NT2/D1 (cell line): ENCODE measurements at regions not wholly inside any gene's neighbourhood (a gene's known extent, or its start where the extent isn't known, plus 50 kb on each side); places are given as distances from the start of the nearest gene placed in this dataset.
"Not testable (repeated sequence)": the region's sequence is repeated elsewhere in the genome, so short reads cannot be mapped to it uniquely, and the experiment has no call there.

ENCODE experiments used
- DNase-seq: peaks from one replicate; pipeline ENCODE4 v3.0.0-alpha.2; 2011; ENCODE audit warnings: low read depth, low spot score
- H3K27me3 ChIP-seq: 2 replicates; pipeline ENCODE4 v1.6.0; 2011; ENCODE audit warnings: mild to moderate bottlenecking; ENCODE audit not compliant: insufficient read length, insufficient read depth
- H3K36me3 ChIP-seq: 2 replicates; pipeline ENCODE4 v1.6.1; 2011; ENCODE audit warnings: mild to moderate bottlenecking, low read length, mixed read lengths; ENCODE audit not compliant: insufficient read depth, insufficient read length
- H3K4me1 ChIP-seq: 2 replicates; pipeline ENCODE4 v1.5.1; 2011; ENCODE audit not compliant: insufficient read depth, insufficient read length
- H3K4me3 ChIP-seq: 2 replicates; pipeline ENCODE4 v1.5.1; 2011; ENCODE audit warnings: low read depth; ENCODE audit not compliant: insufficient read length
- H3K9ac ChIP-seq: 2 replicates; pipeline ENCODE4 v1.6.0; 2011; ENCODE audit warnings: low read depth; ENCODE audit not compliant: insufficient read length
- H3K9me3 ChIP-seq: 2 replicates; pipeline ENCODE4 v1.5.1; 2011; ENCODE audit warnings: mild to moderate bottlenecking, low read length; ENCODE audit not compliant: insufficient read depth
- SUZ12 ChIP-seq: IDR thresholded peaks from 2 replicates; pipeline ENCODE4 v1.6.1; 2011; ENCODE audit not compliant: insufficient read length, insufficient read depth; ENCODE audit errors: extremely low read depth
- YY1 ChIP-seq: IDR thresholded peaks from 2 replicates; pipeline ENCODE4 v1.6.1; 2011; ENCODE audit not compliant: insufficient read length, insufficient read depth
- ZNF274 ChIP-seq: IDR thresholded peaks from 2 replicates; pipeline ENCODE4 v1.6.1; 2011; ENCODE audit warnings: mild to moderate bottlenecking, low read depth, low read length

DNA sequence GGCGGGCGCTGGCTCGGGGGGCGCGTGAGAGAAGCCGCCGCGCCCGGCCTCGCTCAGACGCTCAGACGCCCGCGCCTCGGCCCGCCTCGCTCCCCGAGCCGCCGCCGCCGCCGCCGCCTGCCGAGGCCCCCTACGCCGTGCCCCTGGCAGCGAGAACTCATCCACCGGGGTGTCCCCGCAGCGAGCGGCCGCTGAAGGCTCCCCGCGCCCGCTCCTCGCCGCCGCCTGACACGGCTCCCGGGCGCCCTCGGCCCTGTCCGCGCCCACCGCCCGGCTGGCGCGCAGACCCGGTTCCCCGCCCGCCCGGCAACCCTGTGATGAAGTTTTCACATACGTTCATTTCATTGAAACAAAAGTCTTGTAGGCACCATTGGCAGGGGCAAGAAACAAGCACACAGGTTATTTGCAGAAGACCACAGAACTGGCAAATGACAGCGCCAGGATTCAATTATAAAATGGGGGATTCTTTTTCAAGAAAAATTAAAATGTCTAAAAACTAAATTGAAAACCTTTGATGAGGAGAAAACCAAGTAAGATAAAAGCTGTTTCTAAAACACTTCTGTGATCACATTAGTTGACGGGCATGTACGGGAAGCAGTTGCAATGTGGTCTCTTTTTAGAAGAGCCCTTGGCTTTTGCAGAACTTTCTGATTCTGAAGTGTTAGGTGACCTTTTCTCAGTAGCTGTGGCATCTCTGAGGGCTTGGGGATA is 50.5 kb upstream of the TUBA3D start:
- Histone ChIP-seq H3K4me1 (no peaks in the 10 kb centered on the region), H3K27me3 (peaks cover 28% of the 10 kb centered on the region), H3K4me3 (peak overlapping the region; percentile 5), H3K36me3 (no peaks in the 10 kb centered on the region), H3K9me3 (peaks cover 15% of the 10 kb centered on the region; the same call in 1 of the 2 replicates), H3K9ac (no peak overlapping the region)
- DNase-seq: no peak
- no peak for TF ChIP-seq ZNF274
- no peak for TF ChIP-seq YY1
- TF ChIP-seq SUZ12: no peak

DNA sequence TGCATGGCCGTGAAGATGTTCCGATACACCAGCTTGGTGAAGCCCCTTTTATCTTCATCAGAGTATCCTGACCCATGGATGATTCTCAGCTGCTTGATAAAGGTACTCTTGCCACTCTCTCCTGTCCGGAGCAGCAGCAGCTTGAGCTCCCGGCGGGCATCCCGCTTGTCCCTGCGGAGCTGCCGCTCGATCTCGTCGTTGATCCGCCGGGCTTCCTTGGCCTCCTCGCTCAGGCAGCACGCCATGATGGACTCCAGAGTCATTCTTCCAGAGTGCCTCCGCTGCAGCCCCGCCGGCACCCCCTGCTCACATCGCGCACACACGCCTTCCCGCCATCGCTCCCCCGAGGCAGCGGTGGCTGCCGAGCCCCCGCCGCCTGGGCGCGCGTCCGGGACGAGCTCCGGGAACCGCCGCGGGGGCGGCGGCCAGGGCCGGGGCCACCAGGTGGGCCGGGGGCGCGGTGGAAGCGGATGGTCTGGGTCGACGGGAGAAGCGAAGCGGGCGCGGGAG is 51.3 kb upstream of the TUBA3D start:
- H3K36me3 ChIP-seq, H3K4me1 ChIP-seq, DNase-seq: not testable (repeated sequence)
- Histone ChIP-seq H3K9me3 (peaks cover 15% of the 10 kb centered on the region; the same call in 1 of the 2 replicates), H3K27me3 (peaks cover 28% of the 10 kb centered on the region), H3K9ac (peak overlapping the region; percentile 34), H3K4me3 (peak overlapping the region; percentile 26)

DNA sequence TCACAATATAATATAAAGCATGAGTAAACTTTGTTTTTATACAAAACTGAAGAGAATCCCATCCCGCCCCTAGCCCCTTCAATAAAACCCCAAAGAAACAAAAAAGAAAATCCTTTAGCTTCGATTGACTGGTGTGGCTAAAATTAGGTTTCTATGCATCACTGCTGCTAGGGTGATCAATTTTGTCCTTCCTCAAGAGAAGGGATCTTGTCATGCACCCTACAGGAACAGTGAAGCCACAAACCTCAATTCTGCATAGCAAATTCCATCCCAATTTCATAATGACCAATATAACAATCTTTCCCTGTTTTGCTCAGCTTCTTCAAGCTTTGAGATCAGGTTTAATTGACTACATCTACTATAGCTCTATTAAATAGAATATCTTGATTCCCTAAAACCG is 55.2 kb upstream of the TUBA3D start:
- H3K27me3 ChIP-seq: peaks cover 15% of the 10 kb centered on the region
- H3K9ac ChIP-seq: not testable (repeated sequence)

DNA sequence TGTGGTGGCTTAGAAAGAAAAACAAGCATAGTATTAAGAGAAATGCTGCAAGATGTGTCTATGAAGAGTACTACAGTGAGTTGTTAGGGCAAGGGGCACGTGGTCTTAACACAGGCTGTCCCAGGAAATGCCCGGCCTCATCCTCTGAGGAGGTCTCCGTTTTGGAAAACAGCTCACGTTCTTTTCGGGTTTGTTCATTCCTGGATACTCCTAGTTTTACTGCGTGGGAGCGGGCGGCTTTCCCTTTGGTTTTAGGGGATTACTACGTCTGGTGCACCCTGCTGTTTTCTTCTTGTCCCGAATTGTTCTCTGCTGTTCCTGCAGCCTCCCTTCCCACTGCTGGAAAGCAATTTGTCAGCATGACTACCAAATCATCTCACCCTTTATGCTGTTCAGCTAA is 55.5 kb upstream of the RAB6D start:
- Histone ChIP-seq H3K27me3 (peaks cover 7% of the 10 kb centered on the region), H3K4me1 (no peaks in the 10 kb centered on the region), H3K36me3 (no peaks in the 10 kb centered on the region), H3K9ac (no peak overlapping the region), H3K4me3 (no peak overlapping the region), H3K9me3 (peaks cover 13% of the 10 kb centered on the region; the same call in 1 of the 2 replicates)
- DNase-seq: peak; percentile 46
- TF ChIP-seq ZNF274 (no peak), SUZ12 (no peak), YY1 (no peak)

More for the DNA sequence above, 55.2 kb upstream of the TUBA3D start:
- peaks cover 15% of the 10 kb centered on the region; the same call in 1 of the 2 replicates for H3K9me3 ChIP-seq
- H3K4me1 ChIP-seq, H3K36me3 ChIP-seq, DNase-seq, H3K4me3 ChIP-seq: not testable (repeated sequence)

DNA sequence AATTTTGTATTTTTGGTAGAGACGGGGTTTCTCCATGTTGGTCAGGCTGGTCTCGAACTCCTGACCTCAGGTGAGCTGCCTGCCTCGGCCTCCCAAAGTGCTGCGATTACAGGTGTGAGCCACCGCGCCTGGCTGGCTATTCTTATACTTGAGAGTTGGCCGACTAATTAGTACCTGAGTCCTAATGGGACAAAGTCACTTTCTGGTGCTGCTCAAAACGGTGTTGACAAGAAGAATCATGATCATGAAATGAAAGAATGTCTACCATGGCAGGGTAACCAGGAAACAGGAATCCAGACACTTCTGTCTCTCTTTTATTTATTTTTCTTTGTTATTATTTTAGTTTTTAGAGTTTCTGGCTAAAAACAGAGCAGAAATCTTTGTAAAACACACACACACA is 54.7 kb upstream of the RAB6D start:
- no peak for DNase-seq
- Histone ChIP-seq H3K4me1 (peaks cover 1% of the 10 kb centered on the region), H3K9ac (no peak overlapping the region), H3K4me3 (no peak overlapping the region), H3K9me3 (peaks cover 5% of the 10 kb centered on the region; the same call in 1 of the 2 replicates), H3K36me3 (no peaks in the 10 kb centered on the region), H3K27me3 (no peaks in the 10 kb centered on the region)
- TF ChIP-seq SUZ12: no peak

DNA sequence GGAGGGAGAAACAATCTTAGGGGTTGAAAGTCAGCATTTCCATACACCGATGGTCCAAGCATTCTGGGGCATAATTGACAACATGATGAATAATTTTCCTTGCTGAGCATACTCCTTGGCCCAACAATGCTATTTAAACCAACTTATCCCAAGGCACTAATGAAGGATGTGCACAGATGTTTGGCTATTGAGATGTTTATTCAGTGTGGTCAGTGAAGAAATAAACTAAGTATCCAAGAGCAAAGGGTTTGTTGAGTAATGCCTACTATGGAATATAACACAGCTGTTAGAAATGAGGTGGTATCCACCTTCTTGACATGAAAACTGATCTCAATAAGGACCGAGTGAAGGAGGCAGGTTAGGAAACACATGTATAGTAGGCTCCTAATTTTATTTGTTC is 53.9 kb upstream of the RAB6D start:
- TF ChIP-seq ZNF274: no peak
- H3K9me3 ChIP-seq: no peaks in the 10 kb centered on the region
- no peak for DNase-seq
- H3K9ac ChIP-seq: no peak overlapping the region
- H3K27me3 ChIP-seq: no peaks in the 10 kb centered on the region
- H3K4me3 ChIP-seq: no peak overlapping the region
- peaks cover 4% of the 10 kb centered on the region for H3K4me1 ChIP-seq
- H3K36me3 ChIP-seq: no peaks in the 10 kb centered on the region

DNA sequence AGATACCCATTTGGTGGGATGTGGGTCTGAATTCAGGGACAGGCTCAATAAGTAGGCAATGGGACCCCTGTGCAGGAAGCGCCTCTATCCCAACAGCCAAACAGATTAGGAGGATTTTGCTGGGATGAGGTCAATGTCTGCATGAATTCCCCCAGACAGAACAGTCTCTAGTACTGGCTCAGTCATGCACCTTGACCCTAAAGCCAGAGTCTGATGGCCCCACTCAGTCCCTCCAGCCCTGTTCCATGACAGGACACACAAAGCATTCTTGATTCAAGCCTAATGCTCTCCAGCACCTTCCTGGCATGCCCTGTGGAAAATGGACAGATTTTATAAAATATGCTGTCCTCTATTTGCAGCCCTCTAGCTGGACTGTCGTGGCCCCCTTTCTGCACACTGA is 49.8 kb upstream of the RAB6D start:
- H3K27me3 ChIP-seq: no peaks in the 10 kb centered on the region
- peaks cover 4% of the 10 kb centered on the region for H3K4me1 ChIP-seq
- H3K9me3 ChIP-seq: no peaks in the 10 kb centered on the region
- H3K9ac ChIP-seq: peak overlapping the region; percentile 12
- TF ChIP-seq SUZ12 (no peak), ZNF274 (no peak), YY1 (no peak)
- H3K36me3 ChIP-seq: no peaks in the 10 kb centered on the region
- no peak for DNase-seq
- H3K4me3 ChIP-seq: no peak overlapping the region
